ENCODE measurements at regions not wholly inside any gene's neighbourhood (a gene's known extent, or its start where the extent isn't known, plus 50 kb on each side); places are given as distances from the start of the nearest gene placed in this dataset.
"Not testable (repeated sequence)": the region's sequence is repeated elsewhere in the genome, so short reads cannot be mapped to it uniquely, and the experiment has no call there.

GRCh38 chr3:176037636-176038035 is 1159.6 kb downstream of the TBL1XR1 start:
- TF ChIP-seq CTCF (IDR thresholded peaks at IDR 0.05; ENCODE audit: unreplicated experiment) = no peak
- H3K36me3 Mint-ChIP-seq (ENCODE audit: insufficient read depth, unreplicated experiment) = no peaks in the 10 kb centered on the region
- CTCF ChIA-PET = interaction anchor here (0.6 kb wide), 1 partner anchor 280 kb away, joined by 3 read pairs; no protein-coding TSS in a partner anchor
- BruUV-seq (replicated peaks) = no TSS peak
- H3K27ac Mint-ChIP-seq (ENCODE audit: low read depth, unreplicated experiment) = no peak overlapping the region
- no peak for DNase-seq (ENCODE audit: unreplicated experiment)
- POLR2A ChIA-PET = no interaction called here
- no peaks in the 10 kb centered on the region for H3K27me3 Mint-ChIP-seq (ENCODE audit: insufficient read depth, unreplicated experiment)
- intact Hi-C loops (cut with micrococcal nuclease) = no loop called here
- no peak overlapping the region for H3K4me3 Mint-ChIP-seq (ENCODE audit: unreplicated experiment)
- no peaks in the 10 kb centered on the region for H3K9me3 Mint-ChIP-seq (ENCODE audit: unreplicated experiment)
- no peaks in the 10 kb centered on the region for H3K4me1 Mint-ChIP-seq (ENCODE audit: insufficient read depth, unreplicated experiment)

GRCh38 chr3:176032043-176032442 is 1165.2 kb downstream of the TBL1XR1 start:
- intact Hi-C loops (cut with micrococcal nuclease) = no loop called here
- no peak for TF ChIP-seq CTCF (IDR thresholded peaks at IDR 0.05; ENCODE audit: unreplicated experiment)
- no peaks in the 10 kb centered on the region for H3K36me3 Mint-ChIP-seq (ENCODE audit: insufficient read depth, unreplicated experiment)
- POLR2A ChIA-PET = no interaction called here
- DNase-seq (ENCODE audit: unreplicated experiment) = no peak
- CTCF ChIA-PET = no interaction called here
- H3K27me3 Mint-ChIP-seq (ENCODE audit: insufficient read depth, unreplicated experiment) = no peaks in the 10 kb centered on the region
- BruUV-seq (replicated peaks) = no TSS peak
- H3K27ac Mint-ChIP-seq (ENCODE audit: low read depth, unreplicated experiment) = no peak overlapping the region
- H3K9me3 Mint-ChIP-seq (ENCODE audit: unreplicated experiment) = no peaks in the 10 kb centered on the region
- no peak overlapping the region for H3K4me3 Mint-ChIP-seq (ENCODE audit: unreplicated experiment)
- H3K4me1 Mint-ChIP-seq (ENCODE audit: insufficient read depth, unreplicated experiment) = peaks cover 6% of the 10 kb centered on the region

- H3K4me3 Mint-ChIP-seq (ENCODE audit: unreplicated experiment); H3K9me3 Mint-ChIP-seq (ENCODE audit: unreplicated experiment); BruUV-seq (replicated peaks); H3K4me1 Mint-ChIP-seq (ENCODE audit: insufficient read depth, unreplicated experiment); H3K36me3 Mint-ChIP-seq (ENCODE audit: insufficient read depth, unreplicated experiment); DNase-seq (ENCODE audit: unreplicated experiment); intact Hi-C loops (cut with micrococcal nuclease); CTCF ChIA-PET; H3K27ac Mint-ChIP-seq (ENCODE audit: low read depth, unreplicated experiment); H3K27me3 Mint-ChIP-seq (ENCODE audit: insufficient read depth, unreplicated experiment); POLR2A ChIA-PET: not testable (repeated sequence)
Observed at GRCh38 chr3:176016203-176016602, 1157.1 kb downstream of the NAALADL2 start.

GRCh38 chr3:176015228-176015627 is 1156.1 kb downstream of the NAALADL2 start:
- BruUV-seq (replicated peaks); H3K36me3 Mint-ChIP-seq (ENCODE audit: insufficient read depth, unreplicated experiment); H3K27ac Mint-ChIP-seq (ENCODE audit: low read depth, unreplicated experiment); intact Hi-C loops (cut with micrococcal nuclease); H3K9me3 Mint-ChIP-seq (ENCODE audit: unreplicated experiment); H3K4me3 Mint-ChIP-seq (ENCODE audit: unreplicated experiment); H3K27me3 Mint-ChIP-seq (ENCODE audit: insufficient read depth, unreplicated experiment); DNase-seq (ENCODE audit: unreplicated experiment); H3K4me1 Mint-ChIP-seq (ENCODE audit: insufficient read depth, unreplicated experiment); CTCF ChIA-PET: not testable (repeated sequence)
- POLR2A ChIA-PET = interaction anchor here (0.6 kb wide), 1 partner anchor 1341 kb away, joined by 3 read pairs; no protein-coding TSS in a partner anchor

- no peaks in the 10 kb centered on the region for H3K9me3 Mint-ChIP-seq (ENCODE audit: unreplicated experiment)
- no peak overlapping the region for H3K27ac Mint-ChIP-seq (ENCODE audit: low read depth, unreplicated experiment)
- H3K27me3 Mint-ChIP-seq (ENCODE audit: insufficient read depth, unreplicated experiment) = no peaks in the 10 kb centered on the region
- no TSS peak for BruUV-seq (replicated peaks)
- no peaks in the 10 kb centered on the region for H3K4me1 Mint-ChIP-seq (ENCODE audit: insufficient read depth, unreplicated experiment)
- H3K36me3 Mint-ChIP-seq (ENCODE audit: insufficient read depth, unreplicated experiment) = no peaks in the 10 kb centered on the region
- ChIA-PET POLR2A (no interaction called here), CTCF (no interaction called here)
- H3K4me3 Mint-ChIP-seq (ENCODE audit: unreplicated experiment) = no peak overlapping the region
- no peak for DNase-seq (ENCODE audit: unreplicated experiment)
- intact Hi-C loops (cut with micrococcal nuclease) = no loop called here
- no peak for TF ChIP-seq CTCF (IDR thresholded peaks at IDR 0.05; ENCODE audit: unreplicated experiment)
Observed at GRCh38 chr3:176009256-176009655, 1150.1 kb downstream of the NAALADL2 start.

All from MCF 10A (cell line).